Nephron (organoid): ENCODE measurements at regions not wholly inside any gene's neighbourhood (a gene's known extent, or its start where the extent isn't known, plus 50 kb on each side); places are given as distances from the start of the nearest gene placed in this dataset.
A peak's percentile ranks its signal among the peaks of the same experiment; 100 is the strongest.

Experiments
- H3K27ac Mint-ChIP-seq, 3 experiments: 2 replicates each; pipeline ENCODE4 v1.8.0; 2020; ENCODE audit warnings: mixed read lengths in 3 of 3, mild to moderate bottlenecking in 2 of 3, moderate library complexity in 1 of 3
- H3K27me3 Mint-ChIP-seq: 2 replicates; pipeline ENCODE4 v1.8.0; 2021; ENCODE audit warnings: low read depth, mild to moderate bottlenecking, moderate library complexity, mixed read lengths
- H3K36me3 Mint-ChIP-seq: 2 replicates; pipeline ENCODE4 v1.8.0; 2020; ENCODE audit warnings: low read depth, mixed read lengths
- H3K4me1 Mint-ChIP-seq: 2 replicates; pipeline ENCODE4 v1.8.0; 2020; ENCODE audit warnings: mixed read lengths
- H3K4me3 Mint-ChIP-seq, 3 experiments: 2 replicates each; pipeline ENCODE4 v1.8.0; 2020; ENCODE audit warnings: mild to moderate bottlenecking in 3 of 3, mixed read lengths in 3 of 3, moderate library complexity in 2 of 3
- H3K9me3 Mint-ChIP-seq: 2 replicates; pipeline ENCODE4 v1.8.0; 2020; ENCODE audit warnings: mixed read lengths
- TF ChIP-seq, protein P1 (sequence below), 3 experiments: fragments of 200-600 bp; sonication (generic); IDR thresholded peaks; one replicate each; pipeline ENCODE4 v1.5.0; 2021; ENCODE audit warnings: antibody characterized with exemption in 3 of 3; ENCODE audit not compliant: unreplicated experiment in 3 of 3

DNA sequence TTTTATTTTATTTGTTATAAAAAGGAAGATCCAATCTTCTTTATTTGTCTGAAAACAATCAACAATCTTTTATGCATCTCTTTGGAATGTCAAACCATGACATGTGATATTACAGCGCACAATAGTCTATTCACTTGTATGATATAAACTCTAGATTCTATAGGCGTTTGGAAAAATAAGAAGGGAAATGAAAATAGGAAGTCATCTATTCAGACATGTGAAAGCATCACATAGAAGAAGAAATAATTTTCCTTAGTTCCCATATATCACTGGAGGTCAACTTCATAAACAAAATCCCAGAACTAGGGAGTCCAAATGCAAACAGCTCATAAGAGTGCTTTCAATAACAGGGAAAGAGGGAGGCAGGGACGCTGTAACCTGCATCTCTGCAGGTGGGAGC is 139.5 kb upstream of the RASGEF1B start:
- no peak overlapping the region for H3K4me3 Mint-ChIP-seq
- H3K9me3 Mint-ChIP-seq, result peaks cover 2% of the 10 kb centered on the region
- no peak overlapping the region for H3K27ac Mint-ChIP-seq
- H3K4me1 Mint-ChIP-seq, result peaks cover 12% of the 10 kb centered on the region
- TF ChIP-seq, protein P1, sequence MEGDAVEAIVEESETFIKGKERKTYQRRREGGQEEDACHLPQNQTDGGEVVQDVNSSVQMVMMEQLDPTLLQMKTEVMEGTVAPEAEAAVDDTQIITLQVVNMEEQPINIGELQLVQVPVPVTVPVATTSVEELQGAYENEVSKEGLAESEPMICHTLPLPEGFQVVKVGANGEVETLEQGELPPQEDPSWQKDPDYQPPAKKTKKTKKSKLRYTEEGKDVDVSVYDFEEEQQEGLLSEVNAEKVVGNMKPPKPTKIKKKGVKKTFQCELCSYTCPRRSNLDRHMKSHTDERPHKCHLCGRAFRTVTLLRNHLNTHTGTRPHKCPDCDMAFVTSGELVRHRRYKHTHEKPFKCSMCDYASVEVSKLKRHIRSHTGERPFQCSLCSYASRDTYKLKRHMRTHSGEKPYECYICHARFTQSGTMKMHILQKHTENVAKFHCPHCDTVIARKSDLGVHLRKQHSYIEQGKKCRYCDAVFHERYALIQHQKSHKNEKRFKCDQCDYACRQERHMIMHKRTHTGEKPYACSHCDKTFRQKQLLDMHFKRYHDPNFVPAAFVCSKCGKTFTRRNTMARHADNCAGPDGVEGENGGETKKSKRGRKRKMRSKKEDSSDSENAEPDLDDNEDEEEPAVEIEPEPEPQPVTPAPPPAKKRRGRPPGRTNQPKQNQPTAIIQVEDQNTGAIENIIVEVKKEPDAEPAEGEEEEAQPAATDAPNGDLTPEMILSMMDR (IDR thresholded peaks at IDR 0.05; ENCODE audit: unreplicated experiment in 3 of 3), result no peak
- no peaks in the 10 kb centered on the region for H3K27me3 Mint-ChIP-seq
- H3K36me3 Mint-ChIP-seq, result no peaks in the 10 kb centered on the region

DNA sequence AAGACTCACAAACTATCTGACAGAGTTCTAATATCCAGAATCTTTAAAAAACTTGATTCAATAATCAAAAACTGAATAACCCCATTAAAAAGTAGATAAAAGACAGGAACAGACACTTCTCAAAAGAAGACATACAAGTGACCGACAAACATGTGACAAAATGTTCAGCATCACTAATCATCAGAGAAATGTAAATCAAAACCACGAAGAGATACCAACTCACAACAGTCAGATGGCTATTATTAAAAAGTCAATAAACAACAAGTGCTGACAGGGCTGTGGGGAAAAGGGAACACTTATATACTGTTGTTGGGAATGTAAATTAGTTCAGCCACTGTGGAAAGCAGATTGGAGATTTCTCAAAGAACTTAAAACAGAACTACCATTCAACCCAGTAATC is 138.1 kb upstream of the RASGEF1B start:
- TF ChIP-seq, protein P1 (IDR thresholded peaks at IDR 0.05; ENCODE audit: unreplicated experiment in 3 of 3), result no peak
- H3K9me3 Mint-ChIP-seq, result peaks cover 2% of the 10 kb centered on the region
- no peaks in the 10 kb centered on the region for H3K27me3 Mint-ChIP-seq
- H3K27ac Mint-ChIP-seq, result no peak overlapping the region
- H3K4me1 Mint-ChIP-seq, result peaks cover 12% of the 10 kb centered on the region
- H3K36me3 Mint-ChIP-seq, result no peaks in the 10 kb centered on the region
- no peak overlapping the region for H3K4me3 Mint-ChIP-seq

DNA sequence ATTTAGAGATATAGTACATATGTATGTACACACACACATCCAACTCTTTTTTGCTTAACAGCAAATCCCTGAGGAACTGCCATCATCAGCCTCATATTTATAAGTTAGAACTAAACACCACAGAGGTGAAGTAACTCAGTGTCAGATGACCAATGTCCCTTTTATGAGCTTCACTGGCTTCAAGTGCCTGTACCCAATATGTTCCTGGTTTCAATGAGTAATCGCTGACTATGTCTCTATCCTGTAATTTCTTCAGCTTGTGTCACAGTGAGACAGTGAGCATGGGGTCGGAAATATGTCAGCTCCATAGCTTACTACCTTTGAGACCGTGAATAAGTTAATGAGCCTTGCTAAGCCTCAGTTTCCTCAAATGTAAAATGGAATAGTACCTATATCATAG is 136.2 kb upstream of the RASGEF1B start:
- Mint-ChIP-seq H3K4me3 (no peak overlapping the region), H3K36me3 (no peaks in the 10 kb centered on the region), H3K4me1 (peaks cover 18% of the 10 kb centered on the region), H3K27me3 (no peaks in the 10 kb centered on the region), H3K9me3 (peaks cover 2% of the 10 kb centered on the region), H3K27ac (no peak overlapping the region)
- TF ChIP-seq, protein P1 (IDR thresholded peaks at IDR 0.05; ENCODE audit: unreplicated experiment in 3 of 3), result no peak

DNA sequence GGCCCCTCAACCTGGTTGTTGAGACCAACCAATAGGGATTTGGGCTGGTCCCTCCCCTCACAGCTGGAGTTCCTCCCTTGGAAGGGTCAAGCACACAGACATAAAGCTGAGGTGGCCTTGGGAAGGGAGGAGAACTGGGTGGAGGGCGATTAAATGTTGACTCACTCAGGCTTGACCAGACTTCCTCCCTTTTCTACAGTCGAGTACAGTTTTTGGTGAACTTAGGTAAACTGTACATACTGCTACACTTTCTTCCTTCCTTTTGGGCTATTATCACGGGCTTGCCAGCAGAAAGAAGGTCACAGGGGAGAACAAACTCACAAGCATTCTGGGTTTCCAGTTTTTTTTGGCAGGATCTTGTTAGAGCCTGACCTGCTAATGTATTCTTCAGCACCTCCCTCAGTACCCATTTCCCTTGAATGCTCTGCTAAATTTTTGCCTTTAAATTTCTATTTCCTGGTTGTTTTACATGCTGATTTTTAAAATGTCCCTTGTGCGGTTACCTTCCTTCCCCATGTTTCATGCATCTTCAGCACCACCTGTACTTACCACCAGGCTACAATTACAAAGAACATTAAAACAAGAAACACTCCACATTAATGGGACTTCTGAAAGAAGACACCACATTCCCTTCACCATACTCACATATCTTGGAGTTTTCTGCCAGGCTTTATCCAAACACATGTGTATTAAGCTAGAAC is 135.2 kb upstream of the RASGEF1B start:
- Mint-ChIP-seq H3K9me3 (peaks cover 2% of the 10 kb centered on the region), H3K4me1 (peaks cover 18% of the 10 kb centered on the region), H3K36me3 (no peaks in the 10 kb centered on the region), H3K27me3 (no peaks in the 10 kb centered on the region), H3K27ac (peak overlapping the region; percentile 12 to 21 (median 20)), H3K4me3 (no peak overlapping the region)
- TF ChIP-seq, protein P1 (IDR thresholded peaks at IDR 0.05; ENCODE audit: unreplicated experiment in 3 of 3), result no peak

DNA sequence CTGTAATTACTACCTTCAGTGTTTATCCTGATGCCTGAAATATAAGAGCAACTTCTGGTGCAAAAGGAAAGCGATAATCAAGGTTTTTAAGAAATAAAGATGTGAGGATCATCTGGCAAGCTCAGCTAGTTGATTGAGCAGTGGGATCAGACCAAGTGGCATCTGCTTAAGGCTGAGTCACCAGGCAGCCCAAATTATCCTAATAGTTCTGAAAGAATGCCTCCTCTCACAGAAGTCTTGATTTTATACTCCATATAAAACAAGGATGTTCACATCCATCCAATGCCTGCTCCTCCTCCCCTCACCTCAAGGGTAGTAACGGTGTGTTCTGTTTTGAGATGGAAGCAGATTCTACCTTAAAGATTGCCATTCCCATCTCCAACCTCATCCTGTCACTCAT is 134.5 kb upstream of the RASGEF1B start:
- Mint-ChIP-seq H3K27me3 (no peaks in the 10 kb centered on the region), H3K36me3 (no peaks in the 10 kb centered on the region), H3K4me1 (peaks cover 22% of the 10 kb centered on the region), H3K9me3 (peaks cover 2% of the 10 kb centered on the region), H3K4me3 (no peak overlapping the region), H3K27ac (no peak overlapping the region)
- TF ChIP-seq, protein P1 (IDR thresholded peaks at IDR 0.05; ENCODE audit: unreplicated experiment in 3 of 3), result no peak

DNA sequence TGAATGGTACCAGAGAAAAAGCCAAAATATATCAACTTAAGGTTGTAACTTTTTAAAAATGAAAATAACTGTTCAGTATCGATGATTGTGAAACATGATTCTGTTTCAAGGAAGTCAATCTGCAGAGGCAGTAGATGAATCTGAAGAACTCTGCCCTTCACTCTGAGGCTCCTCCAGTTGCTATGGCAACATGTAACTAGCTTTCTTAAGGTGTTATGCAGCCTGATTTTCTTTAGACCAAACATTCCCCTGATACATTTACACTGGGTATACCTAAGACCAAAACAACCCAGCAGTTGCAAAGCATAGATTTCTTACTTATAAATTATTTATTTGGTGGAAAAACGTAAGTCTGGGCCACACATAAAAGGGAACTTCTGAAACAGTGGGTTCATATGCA is 133.6 kb upstream of the RASGEF1B start:
- no peak overlapping the region for H3K27ac Mint-ChIP-seq
- no peaks in the 10 kb centered on the region for H3K36me3 Mint-ChIP-seq
- peaks cover 31% of the 10 kb centered on the region for H3K4me1 Mint-ChIP-seq
- no peaks in the 10 kb centered on the region for H3K27me3 Mint-ChIP-seq
- TF ChIP-seq, protein P1 (IDR thresholded peaks at IDR 0.05; ENCODE audit: unreplicated experiment in 3 of 3), result no peak
- H3K4me3 Mint-ChIP-seq, result no peak overlapping the region
- peaks cover 2% of the 10 kb centered on the region for H3K9me3 Mint-ChIP-seq
